ENCODE measurements at regions not wholly inside any gene's neighbourhood (a gene's known extent, or its start where the extent isn't known, plus 50 kb on each side); places are given as distances from the start of the nearest gene placed in this dataset.

DNA sequence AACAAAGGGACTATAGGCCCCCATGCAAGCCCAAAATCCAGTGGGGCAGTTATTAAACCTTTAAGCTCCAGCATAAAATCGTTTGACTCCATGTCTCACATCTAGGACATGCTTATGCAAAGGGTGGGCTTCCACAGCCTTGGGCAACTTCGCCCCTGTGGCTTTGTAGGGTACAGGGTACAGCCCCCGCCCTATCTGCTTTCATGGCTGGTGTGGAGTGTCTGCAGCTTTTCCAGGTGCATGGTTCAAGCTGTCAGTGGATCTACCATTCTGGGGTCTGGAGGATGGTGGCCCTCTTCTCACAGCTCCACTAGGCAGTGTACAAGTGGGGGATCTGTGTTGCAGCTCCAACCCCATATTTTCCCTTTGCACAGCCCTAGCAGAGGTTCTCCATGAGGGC lies 559.8 kb upstream of the TECRL start:
- no peak for DNase-seq (ENCODE audit: low spot score)
- TF ChIP-seq, protein P1, sequence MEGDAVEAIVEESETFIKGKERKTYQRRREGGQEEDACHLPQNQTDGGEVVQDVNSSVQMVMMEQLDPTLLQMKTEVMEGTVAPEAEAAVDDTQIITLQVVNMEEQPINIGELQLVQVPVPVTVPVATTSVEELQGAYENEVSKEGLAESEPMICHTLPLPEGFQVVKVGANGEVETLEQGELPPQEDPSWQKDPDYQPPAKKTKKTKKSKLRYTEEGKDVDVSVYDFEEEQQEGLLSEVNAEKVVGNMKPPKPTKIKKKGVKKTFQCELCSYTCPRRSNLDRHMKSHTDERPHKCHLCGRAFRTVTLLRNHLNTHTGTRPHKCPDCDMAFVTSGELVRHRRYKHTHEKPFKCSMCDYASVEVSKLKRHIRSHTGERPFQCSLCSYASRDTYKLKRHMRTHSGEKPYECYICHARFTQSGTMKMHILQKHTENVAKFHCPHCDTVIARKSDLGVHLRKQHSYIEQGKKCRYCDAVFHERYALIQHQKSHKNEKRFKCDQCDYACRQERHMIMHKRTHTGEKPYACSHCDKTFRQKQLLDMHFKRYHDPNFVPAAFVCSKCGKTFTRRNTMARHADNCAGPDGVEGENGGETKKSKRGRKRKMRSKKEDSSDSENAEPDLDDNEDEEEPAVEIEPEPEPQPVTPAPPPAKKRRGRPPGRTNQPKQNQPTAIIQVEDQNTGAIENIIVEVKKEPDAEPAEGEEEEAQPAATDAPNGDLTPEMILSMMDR (IDR thresholded peaks at IDR 0.05; ENCODE audit: borderline replicate concordance, control extremely low read depth, extremely low read depth, insufficient read depth, missing control alignments): no peak
- in situ Hi-C loops (cut with MboI; ENCODE audit: low sequenced_read_pairs, unreplicated experiment): no loop called here

DNA sequence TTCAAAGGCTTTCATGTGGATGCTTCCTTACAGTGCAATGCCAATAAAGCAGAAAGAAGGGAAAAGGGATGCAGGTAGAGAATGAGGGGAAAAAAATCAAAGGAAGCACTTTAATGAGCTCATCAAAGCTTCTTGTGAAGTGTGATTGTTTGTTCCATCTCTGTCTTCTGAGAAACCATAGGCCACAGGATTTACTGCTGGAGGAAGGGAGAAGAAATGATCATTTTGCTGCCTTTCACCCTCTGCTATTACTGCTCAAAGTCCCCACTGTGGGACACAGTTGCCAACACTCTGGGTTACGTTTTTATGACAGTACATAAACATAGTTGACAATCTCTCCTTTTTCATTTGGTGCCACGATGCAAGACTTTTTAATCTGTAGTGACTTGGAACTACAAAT lies 558.0 kb upstream of the TECRL start:
- no peak for DNase-seq (ENCODE audit: low spot score)
- in situ Hi-C loops (cut with MboI; ENCODE audit: low sequenced_read_pairs, unreplicated experiment): no loop called here

DNA sequence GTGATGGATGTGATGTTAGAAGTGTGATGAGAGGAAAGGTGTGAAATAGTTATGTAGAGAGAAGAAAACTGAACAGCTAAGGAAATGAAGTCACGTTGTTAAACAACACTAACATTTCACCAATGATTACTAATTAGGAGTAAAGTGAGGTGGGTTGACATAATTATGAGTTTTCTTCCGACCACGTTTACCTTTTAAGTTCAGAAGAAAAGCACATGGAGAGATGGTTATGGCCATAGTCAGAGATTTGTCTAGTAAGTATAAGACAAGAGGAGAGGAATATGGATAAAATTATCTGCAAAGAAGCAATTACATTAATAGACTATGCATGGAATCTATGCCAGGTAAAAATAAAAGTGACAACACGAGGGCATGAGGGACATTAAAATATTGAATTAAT lies 551.3 kb upstream of the TECRL start:
- TF ChIP-seq, protein P1 (IDR thresholded peaks at IDR 0.05; ENCODE audit: borderline replicate concordance, control extremely low read depth, extremely low read depth, insufficient read depth, missing control alignments): no peak
- in situ Hi-C loops (cut with MboI; ENCODE audit: low sequenced_read_pairs, unreplicated experiment): no loop called here
- DNase-seq (ENCODE audit: low spot score): no peak

More for the DNA sequence above, 558.0 kb upstream of the TECRL start:
- TF ChIP-seq, protein P1 (IDR thresholded peaks at IDR 0.05; ENCODE audit: borderline replicate concordance, control extremely low read depth, extremely low read depth, insufficient read depth, missing control alignments): no peak

DNA sequence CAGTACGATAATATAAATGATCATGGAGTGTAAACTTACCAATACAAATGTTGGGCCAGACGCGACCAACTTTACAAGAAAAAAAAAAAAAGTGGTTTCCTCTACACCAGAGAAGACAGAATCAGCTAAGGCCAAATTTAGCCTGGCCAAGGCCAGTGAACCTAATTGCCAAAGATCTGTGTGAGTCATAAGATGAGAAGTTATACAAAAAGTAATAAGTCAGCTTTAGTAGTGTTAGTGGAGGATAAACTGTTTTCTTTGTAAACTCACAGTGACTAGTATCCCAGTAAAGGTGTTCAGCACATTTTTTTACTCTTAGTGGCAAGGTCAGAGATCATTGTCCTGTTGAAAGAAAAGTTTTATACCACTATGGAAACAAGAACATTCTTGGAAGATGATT lies 531.4 kb upstream of the TECRL start:
- no peak for DNase-seq (ENCODE audit: low spot score)
- TF ChIP-seq, protein P1 (IDR thresholded peaks at IDR 0.05; ENCODE audit: borderline replicate concordance, control extremely low read depth, extremely low read depth, insufficient read depth, missing control alignments): no peak
- in situ Hi-C loops (cut with MboI; ENCODE audit: low sequenced_read_pairs, unreplicated experiment): no loop called here

GRCh38 chr4:64935469-64936001 lies 526.3 kb upstream of the TECRL start:
- in situ Hi-C loops (cut with MboI; ENCODE audit: low sequenced_read_pairs, unreplicated experiment): no loop called here
- no peak for DNase-seq (ENCODE audit: low spot score)
- TF ChIP-seq, protein P1 (IDR thresholded peaks at IDR 0.05; ENCODE audit: borderline replicate concordance, control extremely low read depth, extremely low read depth, insufficient read depth, missing control alignments): no peak

- in situ Hi-C loops (cut with MboI; ENCODE audit: low sequenced_read_pairs, unreplicated experiment): no loop called here
- DNase-seq (ENCODE audit: low spot score): no peak
- TF ChIP-seq, protein P1 (IDR thresholded peaks at IDR 0.05; ENCODE audit: borderline replicate concordance, control extremely low read depth, extremely low read depth, insufficient read depth, missing control alignments): no peak
Measured at GRCh38 chr4:64911846-64912245, 502.6 kb upstream of the TECRL start.

Measured in GM13976 (cell line).